ENCODE measurements at regions not wholly inside any gene's neighbourhood (a gene's known extent, or its start where the extent isn't known, plus 50 kb on each side); places are given as distances from the start of the nearest gene placed in this dataset.

- DNase-seq (ENCODE audit: low spot score): no peak
Measured at GRCh38 chr3:193780397-193780796, 187.4 kb downstream of the OPA1 start.

GRCh38 chr3:193780810-193781478 lies 187.9 kb downstream of the OPA1 start:
- peak; percentile 49 for DNase-seq (ENCODE audit: low spot score)

- peak; percentile 79 for DNase-seq (ENCODE audit: low spot score)
Measured at GRCh38 chr3:193782276-193782647, 189.3 kb downstream of the OPA1 start.

GRCh38 chr3:193782747-193783146 lies 189.7 kb downstream of the OPA1 start:
- no peak for DNase-seq (ENCODE audit: low spot score)

- no peak for DNase-seq (ENCODE audit: low spot score)
Measured at GRCh38 chr3:193783166-193783896, 190.3 kb downstream of the OPA1 start.

GRCh38 chr3:193784822-193785221 lies 191.8 kb downstream of the OPA1 start:
- DNase-seq (ENCODE audit: low spot score): no peak

GRCh38 chr3:193787496-193787870 lies 194.5 kb downstream of the OPA1 start:
- DNase-seq (ENCODE audit: low spot score): no peak

GRCh38 chr3:193788189-193788991 lies 195.4 kb downstream of the OPA1 start:
- peak; percentile 60 for DNase-seq (ENCODE audit: low spot score)

- no peak for DNase-seq (ENCODE audit: low spot score)
Measured at GRCh38 chr3:193789455-193789854, 196.4 kb downstream of the OPA1 start.

- no peak for DNase-seq (ENCODE audit: low spot score)
Measured at GRCh38 chr3:193790086-193790990, 197.3 kb downstream of the OPA1 start.

- no peak for DNase-seq (ENCODE audit: low spot score)
Measured at GRCh38 chr3:193791041-193792032, 198.3 kb downstream of the OPA1 start.

GRCh38 chr3:193793123-193793522 lies 200.1 kb downstream of the OPA1 start:
- DNase-seq (ENCODE audit: low spot score): no peak

GRCh38 chr3:193794002-193794881 lies 201.2 kb downstream of the OPA1 start:
- no peak for DNase-seq (ENCODE audit: low spot score)

- no peak for DNase-seq (ENCODE audit: low spot score)
Measured at GRCh38 chr3:193795062-193795690, 202.2 kb downstream of the OPA1 start.

- no peak for DNase-seq (ENCODE audit: low spot score)
Measured at GRCh38 chr3:193796089-193796488, 203.1 kb downstream of the OPA1 start.

- DNase-seq (ENCODE audit: low spot score): no peak
Measured at GRCh38 chr3:193797566-193797965, 204.6 kb downstream of the OPA1 start.

GRCh38 chr3:193798051-193798450 lies 205.0 kb downstream of the OPA1 start:
- DNase-seq (ENCODE audit: low spot score): no peak

- no peak for DNase-seq (ENCODE audit: low spot score)
Measured at GRCh38 chr3:193800138-193801043, 207.4 kb downstream of the OPA1 start.
